Iris pigment epithelial cell (primary cell): ENCODE measurements at regions not wholly inside any gene's neighbourhood (a gene's known extent, or its start where the extent isn't known, plus 50 kb on each side); places are given as distances from the start of the nearest gene placed in this dataset.

Source experiments
- DNase-seq: peaks from one replicate; pipeline ENCODE4 v3.0.0-alpha.2; 2011; ENCODE audit warnings: low read depth

GRCh38 chr3:103894162-103894822 is 1459.5 kb downstream of the ZPLD1 start:
- DNase-seq = no peak

GRCh38 chr3:103899328-103899727 is 1464.5 kb downstream of the ZPLD1 start:
- DNase-seq = no peak

- no peak for DNase-seq
Observed at GRCh38 chr3:103904991-103905390, 1461.7 kb upstream of the ALCAM start.

- DNase-seq = no peak
Observed at GRCh38 chr3:103906304-103906703, 1460.4 kb upstream of the ALCAM start.

- no peak for DNase-seq
Observed at GRCh38 chr3:103906808-103907207, 1459.9 kb upstream of the ALCAM start.

- DNase-seq = no peak
Observed at GRCh38 chr3:103907567-103907966, 1459.1 kb upstream of the ALCAM start.

GRCh38 chr3:103909395-103909794 is 1457.3 kb upstream of the ALCAM start:
- DNase-seq = no peak

- DNase-seq = no peak
Observed at GRCh38 chr3:103918336-103918735, 1448.4 kb upstream of the ALCAM start.

GRCh38 chr3:103919327-103919726 is 1447.4 kb upstream of the ALCAM start:
- DNase-seq = no peak

- no peak for DNase-seq
Observed at GRCh38 chr3:103923907-103924306, 1442.8 kb upstream of the ALCAM start.

- no peak for DNase-seq
Observed at GRCh38 chr3:103924544-103924943, 1442.2 kb upstream of the ALCAM start.

- no peak for DNase-seq
Observed at GRCh38 chr3:103926936-103927335, 1439.8 kb upstream of the ALCAM start.

- DNase-seq = no peak
Observed at GRCh38 chr3:103927896-103928295, 1438.8 kb upstream of the ALCAM start.

GRCh38 chr3:103937094-103937493 is 1429.6 kb upstream of the ALCAM start:
- DNase-seq = no peak

- DNase-seq = no peak
Observed at GRCh38 chr3:103947062-103947461, 1419.6 kb upstream of the ALCAM start.

GRCh38 chr3:103949693-103950092 is 1417.0 kb upstream of the ALCAM start:
- DNase-seq = no peak

GRCh38 chr3:103950676-103951075 is 1416.0 kb upstream of the ALCAM start:
- no peak for DNase-seq

- no peak for DNase-seq
Observed at GRCh38 chr3:103953796-103954195, 1412.9 kb upstream of the ALCAM start.

GRCh38 chr3:103960819-103961218 is 1405.9 kb upstream of the ALCAM start:
- DNase-seq = no peak

GRCh38 chr3:103963599-103963998 is 1403.1 kb upstream of the ALCAM start:
- no peak for DNase-seq

GRCh38 chr3:103965764-103966163 is 1400.9 kb upstream of the ALCAM start:
- DNase-seq = no peak

GRCh38 chr3:103966749-103967148 is 1400.0 kb upstream of the ALCAM start:
- DNase-seq = no peak

- no peak for DNase-seq
Observed at GRCh38 chr3:103968131-103968530, 1398.6 kb upstream of the ALCAM start.

GRCh38 chr3:103968751-103969150 is 1398.0 kb upstream of the ALCAM start:
- DNase-seq = no peak

GRCh38 chr3:103976931-103977339 is 1389.8 kb upstream of the ALCAM start:
- no peak for DNase-seq
